ENCODE measurements at regions not wholly inside any gene's neighbourhood (a gene's known extent, or its start where the extent isn't known, plus 50 kb on each side); places are given as distances from the start of the nearest gene placed in this dataset.

- no peak for TF ChIP-seq CTCF (IDR thresholded peaks at IDR 0.05 in 8 of 11, conservative IDR thresholded peaks at IDR 0.05 in 3 of 11)
- no peak for TF ChIP-seq POLR2A (IDR thresholded peaks at IDR 0.05)
Measured at GRCh38 chr13:78521091-78521490, 82.3 kb downstream of the POU4F1 start.
